Stomach (tissue), 4 donors: ENCODE measurements at regions not wholly inside any gene's neighbourhood (a gene's known extent, or its start where the extent isn't known, plus 50 kb on each side); places are given as distances from the start of the nearest gene placed in this dataset.

ENCODE experiments used
- CTCF ChIP-seq, 7 experiments: fragments of 450-650 bp in 4 of 7; fragments of 200-600 bp in 3 of 7; sonication (generic) in 3 of 7; IDR thresholded peaks; one replicate each; pipeline ENCODE4 v1.5.1; 2016 to 2019; ENCODE audit warnings: antibody characterized with exemption in 7 of 7, control low read depth in 2 of 7, mild to moderate bottlenecking in 1 of 7
- EP300 ChIP-seq: sonication (generic); formaldehyde crosslinking; IDR thresholded peaks from one replicate; pipeline ENCODE4 v1.6.1; 2017; ENCODE audit warnings: antibody characterized with exemption
- POLR2A ChIP-seq, 4 donors: fragments of 450-650 bp; IDR thresholded peaks; one replicate each; pipeline ENCODE4 v1.6.1; 2016; ENCODE audit warnings: antibody characterized with exemption in 4 of 4, control low read depth in 2 of 4, mild to moderate bottlenecking in 1 of 4, moderate library complexity in 1 of 4
- POLR2AphosphoS5 ChIP-seq, 3 donors: sonication (generic); formaldehyde crosslinking; IDR thresholded peaks; one replicate each; pipeline ENCODE4 v1.6.1; 2016; ENCODE audit warnings: antibody characterized with exemption in 3 of 3

GRCh38 chr15:69891606-69892005 is 206.1 kb downstream of the TLE3 start:
- no peak for TF ChIP-seq CTCF (IDR thresholded peaks at IDR 0.05)
- TF ChIP-seq EP300 = no peak
- no peak for TF ChIP-seq POLR2A (IDR thresholded peaks at IDR 0.05)
- no peak for TF ChIP-seq POLR2AphosphoS5 (IDR thresholded peaks at IDR 0.05)
